ENCODE measurements at regions not wholly inside any gene's neighbourhood (a gene's known extent, or its start where the extent isn't known, plus 50 kb on each side); places are given as distances from the start of the nearest gene placed in this dataset.

GRCh38 chr2:40773291-40773690 is 321.4 kb upstream of the SLC8A1 start:
- TF ChIP-seq CTCF (IDR thresholded peaks at IDR 0.05) (no peak), POLR2A (IDR thresholded peaks at IDR 0.05) (no peak)
